Stimulated activated CD8-positive, alpha-beta memory T cell treated with anti-CD3 and anti-CD28 coated beads, Interleukin-2, amount 100 ng/mL, for 48 hours (primary cell): ENCODE measurements at regions not wholly inside any gene's neighbourhood (a gene's known extent, or its start where the extent isn't known, plus 50 kb on each side); places are given as distances from the start of the nearest gene placed in this dataset.
"Not testable (repeated sequence)": the region's sequence is repeated elsewhere in the genome, so short reads cannot be mapped to it uniquely, and the experiment has no call there.

ENCODE experiments used
- DNase-seq, 2 donors: peaks; one replicate each; pipeline ENCODE4 v3.0.0-alpha.2; 2020; ENCODE audit warnings: low read depth in 2 of 2

GRCh38 chr16:7964167-7964566 lies 626.1 kb downstream of the TMEM114 start:
- no peak for DNase-seq

DNA sequence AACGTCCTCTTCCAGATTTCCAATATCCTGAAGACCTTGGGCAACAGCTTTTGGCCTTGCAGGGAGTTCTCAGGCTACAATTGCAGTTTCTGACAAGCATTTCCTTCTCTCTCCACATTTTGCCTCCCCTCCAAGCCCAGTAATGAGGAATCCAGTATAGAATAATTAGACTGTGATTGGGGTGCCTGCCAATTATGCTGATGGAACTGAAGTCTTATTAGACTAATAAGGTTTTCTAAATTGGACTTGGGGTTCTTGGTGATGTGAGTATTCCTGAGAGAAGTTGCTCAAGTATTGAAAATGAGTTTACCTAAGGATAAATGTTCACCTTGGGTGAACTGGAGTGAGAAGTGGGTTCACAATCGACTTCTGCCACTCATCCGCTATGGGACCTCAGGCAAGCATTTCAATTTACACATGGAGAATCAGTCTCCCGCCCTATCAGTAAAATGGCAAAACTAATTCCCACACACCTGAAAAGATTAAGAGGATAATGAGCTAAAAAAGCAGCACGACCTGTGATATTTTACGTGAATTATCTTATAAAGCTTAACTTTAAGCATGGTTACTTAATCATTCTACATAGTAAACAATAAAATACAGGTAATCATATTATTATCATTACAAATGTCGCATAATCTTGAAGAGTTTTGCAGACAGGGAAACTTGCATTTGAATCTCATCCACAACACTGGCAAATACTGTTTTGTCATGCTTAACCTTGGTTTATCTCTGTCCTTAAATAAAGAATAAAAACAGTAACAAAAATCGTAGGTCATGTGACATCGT lies 628.0 kb downstream of the TMEM114 start:
- no peak for DNase-seq

- no peak for DNase-seq
Observed at GRCh38 chr16:7957151-7957550, 624.5 kb downstream of the RBFOX1 start.

- no peak for DNase-seq
Observed at GRCh38 chr16:7953360-7953759, 620.7 kb downstream of the RBFOX1 start.

DNA sequence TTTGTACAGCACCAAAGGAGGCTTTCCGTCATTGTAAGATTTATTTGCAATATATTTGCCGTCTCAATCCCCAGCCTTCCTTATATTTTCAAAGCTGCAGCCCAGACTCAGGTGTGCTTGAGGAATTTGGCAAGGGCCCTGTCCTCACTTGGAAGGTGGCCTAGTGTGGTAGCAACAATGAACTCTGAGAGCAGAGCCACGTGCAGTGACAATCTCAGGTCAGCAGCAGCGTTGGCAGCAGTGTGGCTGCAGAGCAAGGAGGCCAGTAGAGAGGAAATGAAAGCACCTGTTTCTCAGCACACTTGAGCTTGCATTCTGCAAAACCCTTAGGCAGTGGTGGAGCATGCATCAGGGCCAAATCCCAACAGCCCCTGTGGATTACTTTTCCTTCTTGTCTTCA lies 613.5 kb downstream of the RBFOX1 start:
- no peak for DNase-seq

- no peak for DNase-seq
Observed at GRCh38 chr16:7938175-7938574, 605.5 kb downstream of the RBFOX1 start.

DNA sequence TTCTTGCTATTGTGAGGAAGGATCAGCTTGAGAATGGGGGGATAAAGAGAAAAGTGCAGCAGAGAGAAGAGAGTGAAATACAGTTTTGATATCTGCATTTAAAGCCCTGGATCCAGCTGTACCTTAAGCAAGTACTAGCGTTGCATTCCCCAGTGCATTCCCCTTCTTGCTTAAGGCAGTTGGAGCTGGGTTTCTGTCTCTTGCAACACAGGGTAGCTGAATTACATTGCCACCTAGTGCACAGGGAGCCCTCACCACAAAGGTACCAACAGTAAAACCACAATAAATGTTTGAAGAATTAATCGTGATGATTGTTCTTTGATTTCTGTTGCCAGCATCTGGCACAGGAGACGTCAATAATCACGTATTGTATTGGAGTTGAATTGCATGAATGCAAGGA lies 588.7 kb downstream of the RBFOX1 start:
- DNase-seq = no peak

DNA sequence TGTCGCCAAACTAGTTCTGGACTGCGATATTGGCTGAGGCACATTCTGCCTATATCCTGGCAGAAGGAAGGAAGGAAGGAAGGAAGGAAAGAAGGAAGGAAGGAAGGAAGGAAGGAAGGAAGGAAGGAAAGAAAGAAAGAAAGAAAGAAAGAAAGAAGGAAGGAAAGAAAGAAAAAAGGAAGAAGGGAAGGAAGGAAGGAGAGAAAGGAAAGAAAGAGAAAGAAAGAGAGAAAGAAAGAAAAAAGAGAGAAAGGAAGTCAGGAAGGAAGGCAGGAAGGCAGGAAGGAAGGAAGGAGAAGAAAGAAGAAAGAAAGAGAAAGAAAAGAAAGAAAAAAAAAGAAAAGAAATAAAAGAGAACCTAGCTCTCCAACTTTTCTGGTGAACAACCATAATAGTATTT lies 587.1 kb downstream of the RBFOX1 start:
- no peak for DNase-seq

GRCh38 chr16:7914748-7915147 lies 582.1 kb downstream of the RBFOX1 start:
- no peak for DNase-seq

DNA sequence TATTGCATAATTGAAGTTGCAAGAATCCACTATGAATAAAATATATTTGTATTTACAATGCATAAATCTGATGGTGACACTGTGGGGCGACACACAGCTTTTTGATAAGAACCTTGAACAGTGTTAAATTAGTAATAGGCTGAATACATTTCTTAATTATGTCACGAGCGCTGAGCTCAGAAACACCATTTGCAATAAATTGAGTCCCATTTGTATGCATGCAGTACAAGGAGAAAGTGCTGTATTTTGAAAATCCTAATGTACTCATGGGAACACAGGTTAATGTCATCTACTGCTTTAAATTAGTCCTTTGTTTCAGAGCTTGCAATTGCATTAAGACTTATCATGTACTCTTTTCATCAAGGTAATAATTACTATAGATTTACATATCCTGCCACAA lies 579.5 kb downstream of the RBFOX1 start:
- DNase-seq = no peak

- no peak for DNase-seq
Observed at GRCh38 chr16:7910116-7910515, 577.5 kb downstream of the RBFOX1 start.

DNA sequence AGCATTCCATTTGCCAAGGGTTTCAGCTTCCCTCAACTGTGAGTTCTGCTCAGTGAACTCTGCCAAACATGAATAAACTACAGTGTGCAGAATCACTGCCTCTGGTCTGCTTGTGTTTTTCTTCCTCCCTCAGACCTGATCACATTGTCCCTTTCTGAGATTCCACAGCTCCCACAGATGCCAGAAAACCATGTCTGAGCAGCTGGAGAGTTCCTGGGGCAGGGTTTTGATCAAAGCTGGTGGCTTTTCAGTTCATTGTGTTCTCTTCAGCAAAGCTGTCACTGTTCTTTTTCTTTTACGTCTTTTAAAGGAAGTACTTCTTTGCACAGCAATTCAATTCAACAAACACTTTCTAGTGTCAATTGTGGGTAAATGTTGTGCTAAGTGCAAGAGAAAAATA lies 555.8 kb downstream of the RBFOX1 start:
- no peak for DNase-seq

DNA sequence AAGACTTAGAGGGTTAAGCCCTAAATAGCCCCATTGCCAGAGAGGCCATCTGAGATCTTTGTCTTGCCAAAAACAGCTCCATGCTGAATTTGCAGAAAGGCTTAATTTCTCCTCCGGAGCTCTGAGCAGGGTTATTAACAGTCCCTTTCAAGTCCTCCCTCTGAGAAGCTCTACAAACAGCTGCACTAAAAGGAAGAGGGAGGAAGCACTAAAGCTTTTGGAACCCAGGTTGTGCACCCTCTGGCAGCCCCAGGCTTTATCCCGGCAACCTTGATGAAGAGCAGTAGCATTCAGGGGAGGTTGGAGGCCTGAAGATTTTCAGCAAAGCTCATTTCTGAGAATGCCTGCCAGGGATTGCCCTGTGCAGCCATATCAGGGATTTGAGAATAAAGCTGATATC lies 554.7 kb downstream of the RBFOX1 start:
- no peak for DNase-seq

GRCh38 chr16:7871979-7872378 lies 539.3 kb downstream of the RBFOX1 start:
- DNase-seq = no peak

- DNase-seq = no peak
Observed at GRCh38 chr16:7871371-7871770, 538.7 kb downstream of the RBFOX1 start.

- DNase-seq = no peak
Observed at GRCh38 chr16:7867831-7868230, 535.2 kb downstream of the RBFOX1 start.

DNA sequence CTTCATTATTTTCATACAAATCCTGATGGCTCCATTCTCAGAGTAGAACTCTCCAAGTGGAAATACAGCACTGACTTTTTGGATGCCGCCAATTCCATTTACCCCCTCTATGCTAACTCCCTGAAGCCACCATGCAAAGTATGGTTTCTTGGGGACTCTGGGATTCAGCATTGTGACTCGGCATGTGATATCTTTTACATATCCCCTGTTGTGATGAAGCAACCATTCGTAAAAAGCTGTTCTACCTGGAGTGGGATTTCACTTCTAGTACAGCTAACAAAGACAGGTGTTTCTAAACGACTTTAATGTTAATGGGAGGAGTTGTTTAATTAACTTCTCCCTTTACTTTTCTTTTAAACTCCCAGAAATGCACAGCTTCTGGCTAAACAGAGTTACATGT lies 533.5 kb downstream of the RBFOX1 start:
- DNase-seq = no peak

GRCh38 chr16:7865393-7865792 lies 532.7 kb downstream of the RBFOX1 start:
- not testable (repeated sequence) for DNase-seq

DNA sequence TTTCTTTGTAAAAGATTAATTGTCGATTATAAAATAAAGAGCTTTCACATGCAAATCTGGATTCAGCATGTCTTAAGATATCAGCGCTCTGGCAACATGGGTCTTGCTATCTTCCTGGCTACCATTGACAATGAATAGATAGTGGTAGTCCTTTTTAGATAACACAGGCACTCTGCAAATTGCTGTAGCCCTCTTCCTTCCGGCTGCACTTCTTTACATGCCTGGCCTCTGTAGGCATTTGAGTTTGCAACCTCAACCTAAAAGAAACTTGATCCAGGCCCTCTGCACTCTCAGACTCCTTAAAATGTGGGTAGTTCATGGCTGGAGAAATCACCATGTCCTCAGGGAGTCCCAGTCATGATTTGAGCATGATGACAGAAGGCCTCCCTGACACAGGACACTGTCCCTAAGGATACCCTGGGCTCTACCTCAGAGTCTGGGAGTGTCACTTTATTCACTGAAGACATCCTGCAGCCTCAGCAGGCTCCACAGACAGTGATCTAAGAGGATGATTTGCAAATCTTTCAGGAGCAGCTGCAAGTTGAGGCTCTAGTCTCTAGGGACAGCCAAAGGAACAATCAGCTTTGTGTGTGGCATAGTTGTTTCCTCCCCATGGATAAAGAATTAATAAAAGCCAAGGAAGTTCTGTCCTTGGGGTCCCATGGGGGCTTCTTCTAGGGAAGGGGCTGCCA lies 529.4 kb downstream of the RBFOX1 start:
- DNase-seq = no peak

DNA sequence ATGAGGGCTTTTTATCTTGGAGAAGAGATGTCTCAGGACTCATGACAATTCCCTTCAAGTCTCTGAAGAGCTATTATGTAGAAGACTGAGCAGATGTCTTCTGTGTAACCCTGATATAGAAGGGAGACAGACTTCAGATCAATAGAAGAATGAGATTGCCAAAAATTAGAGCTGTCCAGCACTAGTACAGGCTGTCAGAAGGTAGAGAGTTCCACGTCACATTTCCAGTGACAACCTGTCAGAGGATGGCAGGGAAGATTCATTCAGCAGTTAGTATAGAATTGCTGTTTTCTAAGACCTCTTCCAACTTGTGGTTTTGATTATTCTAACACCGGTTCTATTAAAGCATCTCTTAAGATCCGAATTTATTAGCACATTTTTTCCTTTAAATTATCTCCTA lies 520.6 kb downstream of the RBFOX1 start:
- no peak for DNase-seq

GRCh38 chr16:7849841-7850240 lies 517.2 kb downstream of the RBFOX1 start:
- DNase-seq = no peak

GRCh38 chr16:7843261-7843660 lies 510.6 kb downstream of the RBFOX1 start:
- DNase-seq = no peak

- DNase-seq = no peak
Observed at GRCh38 chr16:7839568-7839967, 506.9 kb downstream of the RBFOX1 start.
